GM23248 (cell line): ENCODE measurements at regions not wholly inside any gene's neighbourhood (a gene's known extent, or its start where the extent isn't known, plus 50 kb on each side); places are given as distances from the start of the nearest gene placed in this dataset.

Experiments
- DNase-seq: peaks from one replicate; pipeline ENCODE4 v3.0.0-alpha.2; 2015
- H2AFZ ChIP-seq: fragments of 200-600 bp; sonication (generic); 2 replicates; pipeline ENCODE4 v1.6.1; 2016; ENCODE audit warnings: antibody characterized with exemption
- H3F3A ChIP-seq: fragments of 200-600 bp; sonication (generic); 2 replicates; pipeline ENCODE4 v1.6.1; 2016; ENCODE audit warnings: mild to moderate bottlenecking, antibody characterized with exemption, mixed run types; ENCODE audit not compliant: insufficient read depth
- H3K27ac ChIP-seq: fragments of 200-600 bp; sonication (generic); 2 replicates; pipeline ENCODE4 v1.5.1; 2016; ENCODE audit warnings: mild to moderate bottlenecking
- H3K27me3 ChIP-seq: fragments of 200-600 bp; sonication (generic); replicated peaks from 2 replicates; pipeline ENCODE4 v1.6.1; 2016; ENCODE audit warnings: mild to moderate bottlenecking; ENCODE audit not compliant: insufficient read depth
- H3K36me3 ChIP-seq: fragments of 200-600 bp; sonication (generic); 2 replicates; pipeline ENCODE4 v1.6.1; 2016; ENCODE audit warnings: low read depth, mild to moderate bottlenecking
- H3K4me1 ChIP-seq: fragments of 200-600 bp; sonication (generic); 2 replicates; pipeline ENCODE4 v1.6.1; 2016; ENCODE audit warnings: mild to moderate bottlenecking; ENCODE audit not compliant: insufficient read depth
- H3K4me2 ChIP-seq: fragments of 200-600 bp; sonication (generic); one replicate; pipeline ENCODE4 v1.6.1; 2016; ENCODE audit warnings: mild to moderate bottlenecking; ENCODE audit not compliant: unreplicated experiment
- H3K4me3 ChIP-seq: fragments of 200-600 bp; sonication (generic); 2 replicates; pipeline ENCODE4 v1.5.1; 2016; ENCODE audit warnings: mild to moderate bottlenecking
- H3K79me2 ChIP-seq: fragments of 200-600 bp; sonication (generic); 2 replicates; pipeline ENCODE4 v1.6.1; 2016; ENCODE audit warnings: mild to moderate bottlenecking; ENCODE audit not compliant: insufficient read depth
- H3K9ac ChIP-seq: fragments of 200-600 bp; sonication (generic); 2 replicates; pipeline ENCODE4 v1.6.1; 2016; ENCODE audit warnings: mild to moderate bottlenecking
- H3K9me2 ChIP-seq: fragments of 200-600 bp; sonication (generic); 2 replicates; pipeline ENCODE4 v1.6.1; 2016; ENCODE audit warnings: mixed run types, mild to moderate bottlenecking, moderate library complexity; ENCODE audit not compliant: insufficient read depth
- H3K9me3 ChIP-seq: fragments of 200-600 bp; sonication (generic); one replicate; pipeline ENCODE4 v1.6.1; 2017; ENCODE audit warnings: low read depth
- H4K20me1 ChIP-seq: fragments of 200-600 bp; sonication (generic); 2 replicates; pipeline ENCODE4 v1.6.0; 2016; ENCODE audit not compliant: insufficient read depth
- EZH2 ChIP-seq: fragments of 200-600 bp; sonication (generic); IDR thresholded peaks from 2 replicates; pipeline ENCODE4 v1.6.1; 2018; ENCODE audit warnings: antibody characterized with exemption, mild to moderate bottlenecking; ENCODE audit not compliant: insufficient read depth, poor library complexity, severe bottlenecking
- EZH2phosphoT487 ChIP-seq: fragments of 200-600 bp; sonication (generic); IDR thresholded peaks from 2 replicates; pipeline ENCODE4 v1.6.1; 2018; ENCODE audit warnings: antibody characterized with exemption, moderate library complexity, mild to moderate bottlenecking, low read depth; ENCODE audit not compliant: insufficient read depth
- WGBS, 2 experiments: methylation state at CpG; one replicate each; pipeline ENCODE4 v1.1.6; 2015 to 2017; ENCODE audit warnings: low lambda C conversion rate in 2 of 2, low coverage in 1 of 2; ENCODE audit errors: missing lambda C conversion rate in 2 of 2; 5-methylcytosine and 5-hydroxymethylcytosine counted together
- in situ Hi-C: fragments of 300-500 bp; cut with MboI; formaldehyde crosslinking; loops from 2 replicates; pipeline ENCODE4 v1.15.0; 2020

- TF ChIP-seq EZH2phosphoT487 (no peak), EZH2 (no peak)
- H2AFZ ChIP-seq = no peak overlapping the region
- H3K4me3 ChIP-seq = no peak overlapping the region
- no peak overlapping the region for H3K4me2 ChIP-seq
- no peaks in the 10 kb centered on the region for H3K36me3 ChIP-seq
- H3K9ac ChIP-seq = no peak overlapping the region
- no peaks in the 10 kb centered on the region for H3K4me1 ChIP-seq
- DNase-seq = no peak
- no peaks in the 10 kb centered on the region for H3K9me2 ChIP-seq
- in situ Hi-C loops = no loop called here
- H3K79me2 ChIP-seq = no peaks in the 10 kb centered on the region
- H3K27ac ChIP-seq = no peak overlapping the region
- H4K20me1 ChIP-seq = no peaks in the 10 kb centered on the region
- WGBS, 2 experiments = 24 to 31% methylated on average over 4 of the region's 4 CpGs
- H3F3A ChIP-seq = no peaks in the 10 kb centered on the region
- no peaks in the 10 kb centered on the region for H3K9me3 ChIP-seq
- no peaks in the 10 kb centered on the region for H3K27me3 ChIP-seq
Measured at GRCh38 chr1:87583459-87583858, 254.8 kb downstream of the LMO4 start.

- in situ Hi-C loops = no loop called here
- Histone ChIP-seq H3K4me3 (no peak overlapping the region), H3K9me3 (no peaks in the 10 kb centered on the region), H4K20me1 (no peaks in the 10 kb centered on the region), H3K79me2 (no peaks in the 10 kb centered on the region), H3K9ac (no peak overlapping the region), H3K36me3 (no peaks in the 10 kb centered on the region), H3K27me3 (no peaks in the 10 kb centered on the region), H3K9me2 (no peaks in the 10 kb centered on the region), H3K4me2 (no peak overlapping the region), H3K4me1 (no peaks in the 10 kb centered on the region), H3K27ac (no peak overlapping the region), H3F3A (no peaks in the 10 kb centered on the region), H2AFZ (no peak overlapping the region)
- DNase-seq = no peak
- no peak for TF ChIP-seq EZH2phosphoT487
- TF ChIP-seq EZH2 = no peak
- 35 to 48% methylated on average over 1 of the region's 1 CpG for WGBS, 2 experiments
Measured at GRCh38 chr1:87584586-87584985, 255.9 kb downstream of the LMO4 start.

- in situ Hi-C loops = no loop called here
- H3K79me2 ChIP-seq = no peaks in the 10 kb centered on the region
- no peak overlapping the region for H3K4me2 ChIP-seq
- no peak overlapping the region for H3K9ac ChIP-seq
- DNase-seq = no peak
- H3K9me3 ChIP-seq = no peaks in the 10 kb centered on the region
- H3K4me1 ChIP-seq = no peaks in the 10 kb centered on the region
- H4K20me1 ChIP-seq = no peaks in the 10 kb centered on the region
- H3K27ac ChIP-seq = no peak overlapping the region
- no peaks in the 10 kb centered on the region for H3K9me2 ChIP-seq
- no peaks in the 10 kb centered on the region for H3K27me3 ChIP-seq
- H3K36me3 ChIP-seq = no peaks in the 10 kb centered on the region
- no peak overlapping the region for H3K4me3 ChIP-seq
- no peak for TF ChIP-seq EZH2phosphoT487
- no peak for TF ChIP-seq EZH2
- no peak overlapping the region for H2AFZ ChIP-seq
- WGBS, 2 experiments = 90 to 94% methylated on average over 3 of the region's 3 CpGs
- no peaks in the 10 kb centered on the region for H3F3A ChIP-seq
Measured at GRCh38 chr1:87586501-87586900, 257.8 kb downstream of the LMO4 start.

- Histone ChIP-seq H2AFZ (no peak overlapping the region), H3K27me3 (no peaks in the 10 kb centered on the region), H3K9me3 (no peaks in the 10 kb centered on the region), H3K79me2 (no peaks in the 10 kb centered on the region), H3K9ac (no peak overlapping the region), H3K4me3 (no peak overlapping the region), H3K4me2 (no peak overlapping the region), H4K20me1 (no peaks in the 10 kb centered on the region), H3K4me1 (no peaks in the 10 kb centered on the region), H3K36me3 (no peaks in the 10 kb centered on the region), H3F3A (no peaks in the 10 kb centered on the region), H3K27ac (no peak overlapping the region), H3K9me2 (no peaks in the 10 kb centered on the region)
- TF ChIP-seq EZH2 (no peak), EZH2phosphoT487 (no peak)
- 24 to 26% methylated on average over 4 of the region's 4 CpGs for WGBS, 2 experiments
- in situ Hi-C loops = no loop called here
- no peak for DNase-seq
Measured at GRCh38 chr1:87588495-87588894, 259.8 kb downstream of the LMO4 start.

GRCh38 chr1:87591492-87591891, 262.8 kb downstream of the LMO4 start:
- Histone ChIP-seq H3K36me3 (no peaks in the 10 kb centered on the region), H3F3A (no peaks in the 10 kb centered on the region), H3K9me2 (no peaks in the 10 kb centered on the region), H3K4me2 (no peak overlapping the region), H4K20me1 (no peaks in the 10 kb centered on the region), H3K4me1 (0 out of 2 replicates have a peak, but pooled peaks cover 4% of the 10 kb centered on the region), H3K27me3 (no peaks in the 10 kb centered on the region), H2AFZ (no peak overlapping the region), H3K9me3 (no peaks in the 10 kb centered on the region), H3K27ac (no peak overlapping the region), H3K79me2 (no peaks in the 10 kb centered on the region), H3K9ac (no peak overlapping the region), H3K4me3 (no peak overlapping the region)
- TF ChIP-seq EZH2 = no peak
- no peak for TF ChIP-seq EZH2phosphoT487
- in situ Hi-C loops = no loop called here
- whole genome bisulfite sequencing, 2 experiments = 48% methylated on average over 6 of the region's 6 CpGs
- DNase-seq = no peak
